ENCODE measurements at regions not wholly inside any gene's neighbourhood (a gene's known extent, or its start where the extent isn't known, plus 50 kb on each side); places are given as distances from the start of the nearest gene placed in this dataset.

DNA sequence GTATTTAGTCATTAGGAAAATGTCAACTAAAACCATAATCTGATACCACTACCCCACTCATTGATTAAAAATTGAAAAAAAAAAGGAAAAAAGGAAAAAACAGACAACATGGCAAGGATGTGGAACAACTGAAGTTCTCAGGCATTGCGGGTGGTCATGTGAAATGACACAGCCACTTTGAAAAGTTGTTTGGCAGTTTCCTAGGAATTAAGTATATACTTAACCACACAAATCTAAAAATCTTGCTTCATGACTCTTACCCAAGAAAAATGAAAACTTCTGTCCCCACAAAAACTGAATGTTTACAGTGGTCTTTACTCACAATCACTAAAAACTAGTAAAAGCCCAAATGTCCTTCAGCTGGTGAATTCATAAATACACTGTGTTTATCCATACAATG lies 254.5 kb downstream of the AHR start:
- TF ChIP-seq POLR2A (IDR thresholded peaks at IDR 0.05) (no peak), EP300 (IDR thresholded peaks at IDR 0.05) (no peak)

Measured in tibial nerve (tissue), 3 donors.